ENCODE measurements at regions not wholly inside any gene's neighbourhood (a gene's known extent, or its start where the extent isn't known, plus 50 kb on each side); places are given as distances from the start of the nearest gene placed in this dataset.

- no peak for TF ChIP-seq EZH2phosphoT487 (IDR thresholded peaks at IDR 0.05; ENCODE audit: borderline replicate concordance, low read length)
- TF ChIP-seq CTCF (IDR thresholded peaks at IDR 0.05; ENCODE audit: low read depth, low read length, poor library complexity, severe bottlenecking), result no peak
- no peak overlapping the region for H3K4me3 ChIP-seq (ENCODE audit: low read length)
- peaks cover 7% of the 10 kb centered on the region; the same call in 1 of the 2 replicates for H3K27me3 ChIP-seq (ENCODE audit: control insufficient read depth, low read length)
- no peaks in the 10 kb centered on the region for H4K20me1 ChIP-seq (ENCODE audit: control insufficient read depth, insufficient read depth, low read depth, low read length)
- no peak overlapping the region for H3K4me2 ChIP-seq (ENCODE audit: low read length)
- no peaks in the 10 kb centered on the region for H3K9me2 ChIP-seq (replicated peaks; ENCODE audit: control insufficient read depth, low read length)
- H3F3A ChIP-seq (ENCODE audit: control insufficient read depth, insufficient read depth), result no peaks in the 10 kb centered on the region
- no peaks in the 10 kb centered on the region for H3K4me1 ChIP-seq (ENCODE audit: control insufficient read depth, low read length)
- no peaks in the 10 kb centered on the region for H3K9me3 ChIP-seq (ENCODE audit: control insufficient read depth, insufficient read depth, low read length)
- H3K79me2 ChIP-seq (ENCODE audit: control insufficient read depth, low read length), result no peaks in the 10 kb centered on the region
- no peaks in the 10 kb centered on the region for H3K36me3 ChIP-seq (ENCODE audit: control insufficient read depth, low read length)
- H3K27ac ChIP-seq (ENCODE audit: low read depth, low read length), result no peak overlapping the region
These were observed 170.0 kb upstream of the DAAM1 start for GRCh38 chr14:59018460-59018859.

GRCh38 chr14:59018978-59019377 lies 169.5 kb upstream of the DAAM1 start:
- TF ChIP-seq EZH2phosphoT487 (IDR thresholded peaks at IDR 0.05; ENCODE audit: borderline replicate concordance, low read length), result no peak
- TF ChIP-seq CTCF (IDR thresholded peaks at IDR 0.05; ENCODE audit: low read depth, low read length, poor library complexity, severe bottlenecking), result peak; percentile 39
- H3K79me2 ChIP-seq (ENCODE audit: control insufficient read depth, low read length), result no peaks in the 10 kb centered on the region

GRCh38 chr14:59020382-59020781 lies 168.1 kb upstream of the DAAM1 start:
- no peak overlapping the region for H3K4me2 ChIP-seq (ENCODE audit: low read length)
- no peaks in the 10 kb centered on the region for H3F3A ChIP-seq (ENCODE audit: control insufficient read depth, insufficient read depth)
- TF ChIP-seq EZH2phosphoT487 (IDR thresholded peaks at IDR 0.05; ENCODE audit: borderline replicate concordance, low read length) (no peak), CTCF (IDR thresholded peaks at IDR 0.05; ENCODE audit: low read depth, low read length, poor library complexity, severe bottlenecking) (peak; percentile 57)
- no peaks in the 10 kb centered on the region for H3K9me3 ChIP-seq (ENCODE audit: control insufficient read depth, insufficient read depth, low read length)
- no peaks in the 10 kb centered on the region for H4K20me1 ChIP-seq (ENCODE audit: control insufficient read depth, insufficient read depth, low read depth, low read length)
- H3K27ac ChIP-seq (ENCODE audit: low read depth, low read length), result no peak overlapping the region
- no peaks in the 10 kb centered on the region for H3K9me2 ChIP-seq (replicated peaks; ENCODE audit: control insufficient read depth, low read length)
- no peak overlapping the region for H3K4me3 ChIP-seq (ENCODE audit: low read length)
- H3K4me1 ChIP-seq (ENCODE audit: control insufficient read depth, low read length), result no peaks in the 10 kb centered on the region
- H3K79me2 ChIP-seq (ENCODE audit: control insufficient read depth, low read length), result no peaks in the 10 kb centered on the region
- H3K27me3 ChIP-seq (ENCODE audit: control insufficient read depth, low read length), result peaks cover 19% of the 10 kb centered on the region; the same call in 1 of the 2 replicates
- no peaks in the 10 kb centered on the region for H3K36me3 ChIP-seq (ENCODE audit: control insufficient read depth, low read length)

More at GRCh38 chr14:59018978-59019377, 169.5 kb upstream of the DAAM1 start:
- Histone ChIP-seq H3K9me3 (ENCODE audit: control insufficient read depth, insufficient read depth, low read length) (no peaks in the 10 kb centered on the region), H3K9me2 (replicated peaks; ENCODE audit: control insufficient read depth, low read length) (no peaks in the 10 kb centered on the region), H3K27ac (ENCODE audit: low read depth, low read length) (no peak overlapping the region), H3K36me3 (ENCODE audit: control insufficient read depth, low read length) (no peaks in the 10 kb centered on the region), H3F3A (ENCODE audit: control insufficient read depth, insufficient read depth) (no peaks in the 10 kb centered on the region), H3K4me3 (ENCODE audit: low read length) (no peak overlapping the region), H3K27me3 (ENCODE audit: control insufficient read depth, low read length) (peaks cover 10% of the 10 kb centered on the region; the same call in 1 of the 2 replicates), H4K20me1 (ENCODE audit: control insufficient read depth, insufficient read depth, low read depth, low read length) (no peaks in the 10 kb centered on the region), H3K4me2 (ENCODE audit: low read length) (no peak overlapping the region), H3K4me1 (ENCODE audit: control insufficient read depth, low read length) (no peaks in the 10 kb centered on the region)

All from DOHH2 (cell line).